Nephron progenitor cell (in vitro differentiated cells): ENCODE measurements at regions not wholly inside any gene's neighbourhood (a gene's known extent, or its start where the extent isn't known, plus 50 kb on each side); places are given as distances from the start of the nearest gene placed in this dataset.

Experiments
- DNase-seq: peaks from one replicate; pipeline ENCODE4 v3.0.0; 2021
- H3K27ac Mint-ChIP-seq: 2 replicates; pipeline ENCODE4 v1.8.0; 2021; ENCODE audit warnings: mild to moderate bottlenecking, moderate library complexity, mixed read lengths
- H3K27me3 Mint-ChIP-seq: 2 replicates; pipeline ENCODE4 v1.8.0; 2021; ENCODE audit warnings: mild to moderate bottlenecking, low read depth, mixed read lengths; ENCODE audit not compliant: poor library complexity
- H3K36me3 Mint-ChIP-seq: 2 replicates; pipeline ENCODE4 v1.8.0; 2021; ENCODE audit warnings: low read depth, mixed read lengths
- H3K4me1 Mint-ChIP-seq: 2 replicates; pipeline ENCODE4 v1.8.0; 2021; ENCODE audit warnings: mixed read lengths
- H3K4me3 Mint-ChIP-seq: 2 replicates; pipeline ENCODE4 v1.8.0; 2021; ENCODE audit warnings: mild to moderate bottlenecking, moderate library complexity, mixed read lengths
- H3K9me3 Mint-ChIP-seq: 2 replicates; pipeline ENCODE4 v1.8.0; 2021; ENCODE audit warnings: mild to moderate bottlenecking, moderate library complexity, mixed read lengths
- TF ChIP-seq, protein P1 (sequence below): fragments of 200-600 bp; sonication (generic); IDR thresholded peaks from 2 replicates; pipeline ENCODE4 v1.5.0; 2021; ENCODE audit warnings: antibody characterized with exemption

DNA sequence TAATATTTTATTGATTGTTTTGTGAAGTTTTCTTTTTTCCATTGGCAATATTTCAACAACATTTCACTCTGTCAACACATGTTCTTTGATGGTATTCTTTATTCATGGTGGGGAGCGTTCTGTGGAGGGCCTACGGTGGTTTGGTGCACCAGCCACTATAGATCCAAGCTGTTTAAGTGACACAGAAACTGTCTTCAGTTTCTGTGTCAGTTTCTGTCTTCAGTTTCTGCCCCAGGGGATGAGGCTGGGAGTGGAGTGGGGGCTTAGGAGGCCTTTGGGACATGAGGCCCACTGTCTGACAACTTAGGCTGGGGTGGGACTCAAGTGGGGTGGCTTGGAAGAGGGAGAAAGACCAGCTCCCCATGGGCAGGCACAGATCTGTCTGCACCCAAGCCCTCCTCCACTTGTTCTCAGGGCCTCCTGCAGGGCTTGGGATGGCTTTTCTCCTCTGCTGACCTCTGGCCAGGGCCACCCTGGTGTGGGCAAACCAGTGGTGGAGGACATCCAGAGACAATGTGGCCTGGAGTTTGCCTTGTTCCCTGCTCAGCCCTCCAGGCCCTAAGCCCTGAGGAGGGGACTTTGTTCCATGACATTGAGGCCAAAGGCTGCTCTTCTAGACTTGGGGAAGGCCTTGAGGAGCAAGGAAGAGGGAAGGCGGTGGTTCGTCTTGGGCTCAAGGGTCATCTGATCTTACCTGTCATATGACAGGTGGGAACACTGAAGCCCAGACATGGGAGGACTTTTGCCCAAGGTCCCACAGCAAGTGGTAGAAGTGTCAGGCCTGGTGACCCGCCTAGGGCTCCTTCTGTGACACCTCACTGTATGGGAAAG is 60.3 kb upstream of the SMAD6 start:
- DNase-seq, result no peak

GRCh38 chr15:66642514-66642913 is 59.5 kb upstream of the SMAD6 start:
- Mint-ChIP-seq H3K27ac (no peak overlapping the region), H3K4me3 (no peak overlapping the region), H3K4me1 (peaks cover 7% of the 10 kb centered on the region), H3K36me3 (no peaks in the 10 kb centered on the region), H3K9me3 (no peaks in the 10 kb centered on the region), H3K27me3 (no peaks in the 10 kb centered on the region)
- DNase-seq, result no peak
- TF ChIP-seq, protein P1, sequence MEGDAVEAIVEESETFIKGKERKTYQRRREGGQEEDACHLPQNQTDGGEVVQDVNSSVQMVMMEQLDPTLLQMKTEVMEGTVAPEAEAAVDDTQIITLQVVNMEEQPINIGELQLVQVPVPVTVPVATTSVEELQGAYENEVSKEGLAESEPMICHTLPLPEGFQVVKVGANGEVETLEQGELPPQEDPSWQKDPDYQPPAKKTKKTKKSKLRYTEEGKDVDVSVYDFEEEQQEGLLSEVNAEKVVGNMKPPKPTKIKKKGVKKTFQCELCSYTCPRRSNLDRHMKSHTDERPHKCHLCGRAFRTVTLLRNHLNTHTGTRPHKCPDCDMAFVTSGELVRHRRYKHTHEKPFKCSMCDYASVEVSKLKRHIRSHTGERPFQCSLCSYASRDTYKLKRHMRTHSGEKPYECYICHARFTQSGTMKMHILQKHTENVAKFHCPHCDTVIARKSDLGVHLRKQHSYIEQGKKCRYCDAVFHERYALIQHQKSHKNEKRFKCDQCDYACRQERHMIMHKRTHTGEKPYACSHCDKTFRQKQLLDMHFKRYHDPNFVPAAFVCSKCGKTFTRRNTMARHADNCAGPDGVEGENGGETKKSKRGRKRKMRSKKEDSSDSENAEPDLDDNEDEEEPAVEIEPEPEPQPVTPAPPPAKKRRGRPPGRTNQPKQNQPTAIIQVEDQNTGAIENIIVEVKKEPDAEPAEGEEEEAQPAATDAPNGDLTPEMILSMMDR, result no peak

More for the DNA sequence above, 60.3 kb upstream of the SMAD6 start:
- H3K36me3 Mint-ChIP-seq, result no peaks in the 10 kb centered on the region
- no peaks in the 10 kb centered on the region for H3K9me3 Mint-ChIP-seq
- H3K27ac Mint-ChIP-seq, result no peak overlapping the region
- H3K4me3 Mint-ChIP-seq, result no peak overlapping the region
- TF ChIP-seq, protein P1, result no peak
- peaks cover 5% of the 10 kb centered on the region for H3K27me3 Mint-ChIP-seq
- H3K4me1 Mint-ChIP-seq, result peaks cover 7% of the 10 kb centered on the region

DNA sequence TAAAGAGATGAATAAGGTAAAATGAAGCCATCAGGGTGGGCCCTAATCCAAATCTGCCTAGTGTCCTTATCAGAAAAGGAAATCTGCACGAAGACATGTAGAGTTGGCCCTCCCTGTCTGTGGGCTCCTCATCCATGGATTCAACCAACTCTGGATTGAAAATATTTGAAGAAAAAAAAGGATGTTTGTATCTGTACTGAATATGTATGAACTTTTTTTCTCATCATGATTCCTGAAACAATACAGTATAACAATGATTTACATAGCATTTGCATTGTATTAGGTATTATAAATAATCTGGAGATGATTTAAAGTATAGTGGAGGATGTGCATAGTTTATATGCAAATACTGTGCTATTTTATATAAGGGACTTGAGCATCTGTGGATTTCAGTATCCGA is 59.0 kb upstream of the SMAD6 start:
- Mint-ChIP-seq H3K4me1 (peaks cover 9% of the 10 kb centered on the region), H3K36me3 (no peaks in the 10 kb centered on the region), H3K9me3 (no peaks in the 10 kb centered on the region), H3K27me3 (peaks cover 2% of the 10 kb centered on the region), H3K4me3 (no peak overlapping the region), H3K27ac (no peak overlapping the region)
- no peak for DNase-seq
- TF ChIP-seq, protein P1, result no peak

- no peak overlapping the region for H3K27ac Mint-ChIP-seq
- H3K27me3 Mint-ChIP-seq, result peaks cover 7% of the 10 kb centered on the region
- TF ChIP-seq, protein P1, result no peak
- H3K4me1 Mint-ChIP-seq, result peaks cover 18% of the 10 kb centered on the region
- no peaks in the 10 kb centered on the region for H3K9me3 Mint-ChIP-seq
- no peak for DNase-seq
- no peak overlapping the region for H3K4me3 Mint-ChIP-seq
- no peaks in the 10 kb centered on the region for H3K36me3 Mint-ChIP-seq
These were observed 57.8 kb upstream of the SMAD6 start for GRCh38 chr15:66644000-66644787.

- peak overlapping the region; percentile 66 for H3K27ac Mint-ChIP-seq
- peaks cover 24% of the 10 kb centered on the region for H3K4me1 Mint-ChIP-seq
- H3K9me3 Mint-ChIP-seq, result no peaks in the 10 kb centered on the region
- H3K4me3 Mint-ChIP-seq, result no peak overlapping the region
- no peak for DNase-seq
- H3K36me3 Mint-ChIP-seq, result no peaks in the 10 kb centered on the region
- H3K27me3 Mint-ChIP-seq, result peaks cover 7% of the 10 kb centered on the region
- TF ChIP-seq, protein P1, result no peak
These were observed 57.2 kb upstream of the SMAD6 start for GRCh38 chr15:66644869-66645268.
